Hematopoietic multipotent progenitor cell treated with erythropoietin and hydrocortisone succinate and interleukin-3 and kit ligand, for 17 days (in vitro differentiated cells): ENCODE measurements at regions not wholly inside any gene's neighbourhood (a gene's known extent, or its start where the extent isn't known, plus 50 kb on each side); places are given as distances from the start of the nearest gene placed in this dataset.
"Not testable (repeated sequence)": the region's sequence is repeated elsewhere in the genome, so short reads cannot be mapped to it uniquely, and the experiment has no call there.

ENCODE experiments used
- DNase-seq: peaks from one replicate; pipeline ENCODE4 v3.0.0-alpha.2; 2015; ENCODE audit warnings: low spot score

DNA sequence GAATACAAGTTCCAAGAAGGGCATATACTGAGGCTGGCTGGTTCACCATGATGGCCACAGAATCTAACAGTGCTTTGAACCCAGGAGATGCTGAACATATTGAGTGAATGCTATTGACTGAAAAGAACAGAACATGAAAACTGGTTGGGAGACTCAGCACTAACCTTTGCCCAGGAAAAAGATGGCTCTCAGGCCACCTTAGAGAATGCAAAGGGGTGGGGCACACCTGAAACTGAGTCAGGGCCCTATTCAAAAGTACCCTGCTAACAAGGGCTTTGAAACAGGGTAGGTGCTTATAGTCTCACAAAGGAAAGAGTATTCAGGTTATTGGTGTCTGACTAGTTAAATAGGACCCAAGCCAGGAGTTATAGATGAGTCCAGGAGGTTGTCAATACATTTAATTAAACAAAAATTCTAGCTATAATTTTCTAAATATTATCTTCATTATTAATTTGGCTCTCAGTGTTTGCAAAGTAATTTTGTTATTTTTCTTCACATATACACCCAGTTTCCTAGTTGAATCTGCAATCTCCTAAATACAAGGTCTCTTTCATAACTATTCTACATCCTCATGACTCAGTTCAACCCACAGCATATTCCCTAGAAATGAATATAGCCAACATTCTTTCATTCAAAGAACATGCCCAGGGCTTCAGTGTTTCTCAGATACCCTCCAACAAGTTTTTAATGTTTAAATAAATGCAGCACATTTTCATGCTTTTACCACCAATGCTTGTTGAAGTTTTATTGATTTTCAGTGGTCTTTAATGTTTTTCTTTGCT, 144.2 kb upstream of the RAPGEF2 start:
- DNase-seq: no peak

DNA sequence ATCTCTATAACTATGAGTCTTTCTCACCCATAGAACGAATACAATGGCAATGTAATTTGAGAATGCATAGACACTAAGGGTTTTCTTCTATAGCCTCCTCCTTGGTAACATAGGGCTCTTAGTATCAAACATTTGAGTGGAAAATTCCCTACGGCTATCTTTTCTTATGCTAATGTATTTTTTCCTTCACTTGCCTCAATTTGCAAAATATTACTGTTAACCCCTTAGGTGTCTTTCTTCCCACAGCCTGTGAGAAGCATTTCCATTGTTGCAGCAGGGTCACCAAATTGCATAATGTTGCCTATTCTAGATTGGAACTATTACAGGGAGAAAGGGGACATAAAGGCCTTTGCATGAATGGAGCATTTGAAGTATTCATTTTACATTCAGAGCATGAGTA, 140.5 kb upstream of the RAPGEF2 start:
- no peak for DNase-seq

DNA sequence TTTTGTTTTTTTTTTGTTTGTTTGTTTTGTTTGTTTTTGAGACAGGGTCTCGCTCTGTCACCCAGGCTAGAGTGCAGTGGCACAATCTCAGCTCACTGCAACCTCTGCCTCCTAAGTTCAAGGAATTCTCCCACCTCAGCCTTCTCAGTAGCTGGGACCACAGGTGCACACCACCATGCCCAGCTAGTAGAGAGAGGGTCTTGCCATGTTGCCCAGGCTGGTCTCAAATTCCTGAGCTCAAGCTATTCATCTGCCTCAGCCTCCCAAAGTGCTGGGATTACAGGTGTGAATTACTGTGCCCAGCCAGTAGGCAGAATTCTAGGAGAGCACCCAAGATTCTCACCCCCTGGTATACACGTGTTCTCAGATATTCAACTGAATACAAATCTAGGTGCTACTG, 139.6 kb upstream of the RAPGEF2 start:
- not testable (repeated sequence) for DNase-seq

DNA sequence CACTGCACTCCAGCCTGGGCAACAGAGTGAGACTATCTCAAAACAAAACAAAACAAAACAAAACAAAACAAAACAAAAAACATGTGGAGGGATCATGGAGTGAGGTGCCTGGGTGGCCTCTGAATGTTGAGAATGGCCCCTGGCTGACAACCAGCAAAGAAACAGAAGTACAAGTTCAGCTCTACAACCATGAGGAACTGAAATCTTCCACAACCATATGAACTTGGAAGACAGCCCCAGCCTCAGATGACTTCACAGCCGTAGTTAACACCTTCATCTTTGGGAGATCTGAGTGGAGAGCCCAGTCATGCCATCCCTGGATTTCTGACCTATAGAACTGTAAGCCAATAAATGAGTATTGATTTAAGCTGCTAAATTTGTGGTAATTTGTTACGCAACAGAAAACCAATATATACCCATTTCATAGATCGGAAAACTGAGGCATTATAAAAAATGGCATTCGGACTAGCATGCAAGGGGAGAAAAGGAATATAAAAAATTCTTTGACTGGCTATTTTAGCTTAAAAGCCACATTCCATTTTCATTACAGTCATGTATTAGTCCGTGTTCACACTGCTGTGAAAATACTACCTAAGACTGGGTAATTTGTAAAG, 138.7 kb upstream of the RAPGEF2 start:
- DNase-seq: no peak

DNA sequence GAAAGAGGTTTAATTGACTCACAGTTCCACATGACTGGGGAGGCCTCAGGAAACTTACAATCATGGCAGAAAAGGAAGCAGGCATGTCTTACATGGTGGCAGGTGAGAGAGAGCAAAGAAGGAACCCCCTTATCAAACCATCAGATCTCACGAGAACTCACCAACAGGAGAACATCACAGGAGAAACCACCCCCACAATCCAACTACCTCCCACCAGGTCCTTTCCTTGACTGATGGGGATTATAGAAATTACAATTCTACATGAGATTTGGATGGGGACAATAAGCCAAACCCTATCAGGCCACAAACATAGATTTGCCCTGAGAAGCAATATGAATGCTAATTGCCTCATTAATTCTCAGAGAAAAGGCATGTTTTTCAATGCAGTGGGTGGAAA, 138.2 kb upstream of the RAPGEF2 start:
- DNase-seq: no peak

DNA sequence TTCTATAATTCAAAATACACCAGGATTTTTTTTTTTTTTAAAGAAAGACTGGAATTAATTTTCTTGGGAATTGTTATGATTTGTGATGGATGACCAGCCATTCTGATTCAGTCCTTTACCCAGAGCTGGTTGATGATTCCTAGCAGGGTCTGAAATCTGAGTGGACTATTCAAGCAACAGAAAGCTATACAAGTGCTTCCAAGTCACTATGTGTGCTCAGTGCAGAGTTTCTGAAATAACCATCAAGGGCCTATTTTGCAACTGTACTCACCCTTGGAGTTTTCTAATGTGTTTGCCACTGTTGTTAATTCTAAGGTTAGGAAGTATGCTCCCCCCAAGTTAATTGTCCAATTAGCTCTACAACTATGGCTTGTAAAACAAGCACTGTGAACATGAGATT, 137.7 kb upstream of the RAPGEF2 start:
- no peak for DNase-seq

DNA sequence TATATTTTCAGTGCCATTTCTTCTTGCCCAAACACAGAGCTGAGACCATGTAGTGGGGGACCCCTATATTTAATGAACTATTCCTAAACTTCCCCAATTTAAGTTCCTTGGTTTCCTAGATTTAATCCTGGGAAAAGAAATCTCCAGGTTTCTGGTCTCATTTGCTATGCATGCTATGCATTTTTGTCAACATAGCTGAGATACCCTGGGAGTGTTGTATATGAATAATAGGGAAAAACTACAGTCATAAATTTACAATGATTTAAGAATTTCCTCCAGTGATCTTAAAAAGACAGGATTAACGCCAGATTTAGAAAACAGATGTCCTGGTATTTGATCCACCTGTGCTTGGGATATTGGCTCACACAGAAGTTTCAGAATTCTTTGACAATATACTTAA, 136.8 kb upstream of the RAPGEF2 start:
- DNase-seq: no peak

DNA sequence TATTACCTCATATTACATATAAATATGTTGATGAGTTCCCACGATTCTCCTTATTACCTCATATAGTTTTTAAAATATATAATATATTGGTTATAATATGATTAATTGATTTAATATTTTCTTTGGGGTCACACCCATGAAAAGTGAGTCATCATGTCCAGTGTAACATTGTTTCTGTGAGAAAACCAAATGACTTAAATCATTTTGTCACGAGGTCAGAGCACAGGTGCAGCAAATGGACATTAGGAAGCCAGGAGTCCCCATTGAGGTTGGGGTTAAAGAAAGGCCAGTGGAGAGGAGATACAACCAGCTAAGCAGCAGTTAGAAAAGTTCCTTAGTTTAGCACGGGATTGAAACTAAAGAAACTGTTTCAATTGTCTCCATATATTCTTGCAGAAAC, 133.9 kb upstream of the RAPGEF2 start:
- DNase-seq: no peak

DNA sequence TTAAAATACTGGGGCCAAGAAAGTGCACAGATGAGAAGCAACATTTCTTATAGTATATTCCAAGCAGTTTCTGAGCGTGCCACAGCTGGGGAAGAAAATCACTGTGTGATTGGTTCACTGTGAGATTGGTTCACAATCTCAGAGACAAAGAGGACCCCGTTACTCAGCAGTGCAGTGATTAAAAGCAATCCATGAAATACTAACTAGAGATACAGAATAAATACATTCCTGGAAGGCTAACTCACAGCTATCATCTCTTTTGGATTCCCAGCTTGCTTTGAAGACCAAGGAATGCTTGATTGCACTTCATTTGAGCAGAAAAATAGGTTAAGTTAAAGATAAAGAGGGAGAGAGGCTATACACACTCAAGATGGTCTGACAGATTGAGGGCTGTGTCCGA, 132.1 kb upstream of the RAPGEF2 start:
- no peak for DNase-seq

DNA sequence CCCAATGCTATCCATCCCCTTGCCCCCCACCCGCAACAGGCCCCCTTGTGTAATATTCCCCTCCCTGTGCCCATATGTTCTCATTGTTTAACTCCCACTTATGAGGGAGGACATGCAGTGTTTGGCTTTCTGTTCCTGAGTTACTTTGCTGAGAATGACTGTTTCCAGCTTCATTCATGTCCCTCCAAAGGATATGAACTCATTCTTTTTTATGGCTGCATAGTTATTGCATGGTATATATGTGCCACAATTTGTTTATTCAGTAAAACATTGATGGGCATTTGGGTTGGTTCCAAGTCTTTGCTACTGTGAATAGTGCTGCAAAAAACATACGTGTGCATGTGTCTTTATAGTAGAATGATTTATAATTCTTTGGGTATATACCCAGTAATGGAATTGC, 128.4 kb upstream of the RAPGEF2 start:
- DNase-seq: not testable (repeated sequence)

DNA sequence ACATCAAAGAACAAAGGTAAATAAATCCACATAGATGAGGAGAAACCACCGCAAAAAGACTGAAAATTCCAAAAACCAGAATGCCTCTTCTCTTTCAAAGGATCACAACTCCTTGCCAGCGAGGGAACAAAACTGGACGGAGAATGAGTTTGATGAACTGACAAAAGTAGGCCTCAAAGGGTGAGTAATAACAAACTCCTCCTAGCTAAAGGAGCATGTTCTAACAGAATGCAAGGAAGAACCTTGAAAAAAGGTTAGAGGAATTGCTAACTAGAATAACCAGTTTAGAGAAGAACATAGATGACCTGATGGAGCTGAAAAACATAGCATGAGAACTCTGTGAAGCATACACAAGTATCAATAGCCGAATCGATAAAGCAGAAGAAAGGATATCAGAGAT, 122.2 kb upstream of the RAPGEF2 start:
- DNase-seq: not testable (repeated sequence)

DNA sequence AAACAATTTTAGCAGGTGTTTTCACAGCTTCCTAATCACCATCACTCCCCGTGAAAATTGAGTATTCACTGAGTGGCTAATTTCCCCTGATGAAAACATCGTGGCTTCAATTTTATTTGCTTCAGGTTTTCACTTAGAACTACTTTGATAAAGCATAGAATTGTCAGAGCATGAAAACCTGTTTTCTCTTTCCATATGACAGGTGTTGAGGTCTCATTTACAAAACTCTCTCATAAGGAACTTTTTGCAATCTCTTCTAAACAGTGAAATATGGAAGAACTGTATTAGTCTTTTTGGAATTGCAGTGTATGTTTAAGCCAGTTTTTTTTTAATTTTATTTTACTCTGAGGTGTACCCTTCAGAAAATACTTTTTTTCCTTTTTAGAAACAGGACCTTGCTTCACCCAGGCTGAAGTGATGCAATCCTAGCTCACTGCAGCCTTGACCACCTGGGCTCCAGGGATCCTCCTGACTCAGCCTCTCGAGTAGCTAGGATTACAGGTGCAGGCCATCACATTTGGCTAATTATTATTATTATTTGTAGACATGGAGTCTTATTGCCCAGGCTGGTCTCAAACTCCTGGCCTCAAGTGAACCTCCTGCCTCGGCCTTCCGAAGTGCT, 111.2 kb upstream of the RAPGEF2 start:
- no peak for DNase-seq

DNA sequence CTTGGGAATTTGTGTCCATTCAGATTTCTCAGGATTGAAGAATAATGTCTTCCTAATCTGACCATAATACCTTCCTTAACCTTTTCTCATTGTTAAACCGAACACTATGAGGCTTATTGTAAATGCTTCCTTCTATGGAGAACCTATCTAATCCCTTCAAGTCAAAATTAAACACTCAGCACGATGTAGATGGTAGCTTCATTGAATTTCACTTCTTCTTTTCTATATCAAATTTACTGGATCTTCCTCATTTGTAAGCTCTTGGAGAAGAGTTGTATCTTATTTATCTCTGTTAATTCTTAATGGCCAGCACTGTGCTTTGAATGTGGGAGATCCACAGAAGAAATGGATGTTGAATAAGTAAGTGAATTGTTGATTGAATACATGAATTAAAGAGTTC, 109.0 kb upstream of the RAPGEF2 start:
- no peak for DNase-seq

DNA sequence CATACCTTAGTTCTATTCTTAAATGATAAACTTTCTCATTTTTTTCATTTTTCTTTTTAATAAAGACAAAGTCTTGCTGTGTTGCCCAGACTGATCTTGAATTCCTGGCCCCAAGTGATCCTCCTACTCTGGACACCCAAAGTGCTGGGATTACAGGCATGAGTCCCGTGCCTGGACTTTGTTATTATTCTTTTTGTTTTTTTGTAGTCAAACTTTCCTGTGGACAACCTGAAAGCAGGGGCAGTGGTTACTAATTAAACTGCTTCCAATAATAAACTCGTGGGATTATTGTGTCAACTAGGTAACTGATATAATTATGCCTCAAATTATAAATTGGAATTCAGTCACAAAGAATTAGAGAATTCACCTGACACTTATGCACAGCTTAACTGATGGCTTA, 107.8 kb upstream of the RAPGEF2 start:
- no peak for DNase-seq

DNA sequence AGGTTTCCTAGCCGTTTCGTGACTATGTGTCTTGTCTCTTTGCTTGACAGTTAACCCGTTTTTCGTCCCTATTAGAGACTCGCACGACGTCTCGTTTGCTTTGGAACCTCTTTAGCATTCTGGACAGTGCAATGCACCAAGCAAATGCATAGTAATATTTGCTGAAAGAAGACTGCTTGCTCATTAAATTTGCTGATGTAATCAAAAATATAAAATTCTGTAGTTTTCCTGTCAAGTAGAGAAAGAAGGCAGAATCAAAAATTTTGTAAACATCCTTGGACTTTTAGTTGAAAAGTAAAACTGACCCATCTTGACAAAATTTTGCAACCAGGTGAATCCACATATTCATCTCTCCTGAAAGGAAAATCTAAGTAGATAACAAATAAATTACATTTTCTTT, 106.9 kb upstream of the RAPGEF2 start:
- DNase-seq: no peak

DNA sequence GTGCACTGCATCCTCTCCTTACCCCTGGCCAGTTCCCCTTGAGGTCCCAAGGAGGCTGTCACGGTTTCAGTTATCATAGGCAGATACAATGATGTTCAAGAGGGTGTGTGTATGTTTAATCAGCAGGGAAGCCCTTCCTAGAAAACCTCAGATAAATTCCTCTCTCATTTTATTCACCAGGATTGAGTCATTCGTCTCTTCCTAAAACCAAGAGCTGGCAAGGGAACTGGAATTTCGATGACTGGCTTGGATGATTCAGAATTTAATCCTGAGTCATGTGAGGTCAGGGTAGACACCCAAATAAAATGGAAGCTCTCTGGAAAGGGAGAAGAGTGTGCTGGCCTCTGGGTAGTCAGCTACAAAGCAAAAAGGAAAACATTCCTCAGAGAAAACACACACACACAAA, 106.2 kb upstream of the RAPGEF2 start:
- peak; percentile 39 for DNase-seq

DNA sequence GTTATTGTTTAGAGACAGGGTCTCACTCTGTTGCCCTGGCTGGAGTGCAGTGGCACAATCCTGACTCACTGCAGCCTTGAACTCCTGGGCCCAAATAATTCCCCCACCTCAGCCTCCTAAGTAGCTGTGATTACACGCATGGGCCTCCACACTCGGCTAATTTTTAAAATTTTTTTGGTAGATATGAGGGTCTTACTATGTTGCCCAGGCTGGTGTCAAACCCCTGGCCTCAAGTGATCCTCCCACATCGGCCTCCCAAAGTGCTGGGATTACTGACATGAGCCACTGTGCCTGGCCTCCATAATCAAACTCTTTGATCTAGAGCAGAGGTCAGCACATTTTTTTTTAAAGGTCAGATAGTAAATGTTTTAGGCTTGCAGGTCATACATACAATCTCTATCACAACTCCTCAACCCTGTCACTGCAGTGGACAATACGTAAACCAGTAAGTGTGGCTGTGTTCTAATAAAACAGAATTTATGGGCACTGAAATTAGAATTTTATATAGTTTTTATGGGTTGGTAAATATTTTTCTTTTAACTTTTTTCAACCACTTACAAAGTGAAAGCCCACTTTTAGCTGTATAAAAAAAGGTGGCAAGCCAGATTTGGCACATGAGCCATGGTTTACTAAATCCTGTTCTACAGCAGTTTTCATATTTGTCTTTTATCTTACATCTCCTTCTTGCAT, 105.1 kb upstream of the RAPGEF2 start:
- DNase-seq: no peak

DNA sequence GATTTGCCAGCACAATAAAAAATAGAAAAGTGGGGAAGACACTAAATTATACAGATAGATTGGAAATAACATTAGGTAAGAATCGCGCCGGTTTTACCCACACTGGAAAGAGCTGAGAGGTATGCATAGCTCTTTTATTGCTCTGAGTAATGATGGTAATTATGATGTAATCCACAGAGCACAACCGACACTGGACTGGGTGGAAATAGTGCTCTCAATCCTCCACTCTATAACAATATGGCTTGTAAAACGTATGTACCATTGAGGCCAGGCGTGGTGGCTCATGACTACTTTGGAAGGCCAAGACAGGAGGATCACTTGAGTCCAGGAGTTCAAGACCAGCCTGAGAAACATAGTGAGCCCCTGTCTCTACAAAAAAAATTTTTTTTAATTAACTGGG, 104.3 kb upstream of the RAPGEF2 start:
- DNase-seq: no peak

DNA sequence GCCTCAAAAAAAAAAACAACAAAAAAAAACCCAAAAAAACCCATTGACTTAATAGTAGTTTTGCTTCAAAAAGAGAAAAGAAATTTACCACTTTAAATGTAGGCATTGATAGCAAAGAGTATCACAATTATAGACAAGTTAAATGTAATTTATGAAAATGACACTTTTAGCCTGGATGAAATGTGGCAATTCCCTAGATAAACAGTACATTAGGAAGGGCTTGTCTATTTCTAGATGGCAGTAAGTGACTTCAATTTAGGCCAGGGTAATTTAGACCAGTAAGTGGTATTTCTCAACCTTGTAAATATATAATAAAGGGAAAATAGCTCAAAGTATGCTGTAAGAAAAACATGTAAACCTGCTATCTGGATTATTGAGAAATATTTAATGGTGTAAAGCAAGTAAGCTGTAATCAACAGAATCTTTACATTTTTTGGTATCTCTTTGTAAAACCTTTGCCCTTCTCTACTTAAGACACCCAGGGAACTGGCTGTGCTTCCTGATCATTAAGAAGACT, 103.7 kb upstream of the RAPGEF2 start:
- DNase-seq: no peak

DNA sequence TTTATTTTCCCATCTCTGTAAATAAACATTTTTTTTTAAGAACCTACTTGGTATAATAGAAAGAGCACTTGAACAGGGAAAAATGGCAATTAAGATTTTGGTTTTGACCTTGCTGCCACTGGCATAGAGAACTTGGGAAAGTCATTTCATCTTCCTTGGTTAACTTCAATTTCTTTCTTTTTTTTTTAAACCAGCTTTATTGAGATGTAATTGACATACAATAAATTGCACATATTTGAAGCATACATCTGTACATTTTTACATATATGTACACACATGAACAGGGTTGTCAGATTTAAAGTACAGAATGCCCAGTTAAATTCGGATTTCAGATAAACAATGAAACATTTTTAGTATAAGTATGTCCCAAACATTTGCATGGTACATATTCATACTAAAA, 103.0 kb upstream of the RAPGEF2 start:
- no peak for DNase-seq

DNA sequence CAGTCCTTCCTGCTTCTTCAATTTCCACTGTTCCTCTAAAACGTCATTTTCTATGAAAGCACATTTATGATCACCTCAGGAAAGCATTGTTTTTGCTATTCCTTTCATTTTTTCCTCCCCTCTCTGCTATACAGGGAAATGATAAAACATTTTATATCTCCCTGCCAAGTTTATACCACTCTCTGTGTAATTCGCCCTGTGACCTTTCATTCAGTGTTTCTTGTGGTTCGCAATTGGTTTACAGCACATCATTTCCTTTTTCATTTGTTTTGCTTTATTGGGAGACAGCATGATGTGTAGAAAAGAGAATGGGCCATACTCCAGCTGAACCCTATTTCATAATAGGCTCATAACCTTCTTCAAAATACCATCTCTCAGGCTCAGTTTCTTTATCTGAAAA, 99.9 kb upstream of the RAPGEF2 start:
- no peak for DNase-seq

DNA sequence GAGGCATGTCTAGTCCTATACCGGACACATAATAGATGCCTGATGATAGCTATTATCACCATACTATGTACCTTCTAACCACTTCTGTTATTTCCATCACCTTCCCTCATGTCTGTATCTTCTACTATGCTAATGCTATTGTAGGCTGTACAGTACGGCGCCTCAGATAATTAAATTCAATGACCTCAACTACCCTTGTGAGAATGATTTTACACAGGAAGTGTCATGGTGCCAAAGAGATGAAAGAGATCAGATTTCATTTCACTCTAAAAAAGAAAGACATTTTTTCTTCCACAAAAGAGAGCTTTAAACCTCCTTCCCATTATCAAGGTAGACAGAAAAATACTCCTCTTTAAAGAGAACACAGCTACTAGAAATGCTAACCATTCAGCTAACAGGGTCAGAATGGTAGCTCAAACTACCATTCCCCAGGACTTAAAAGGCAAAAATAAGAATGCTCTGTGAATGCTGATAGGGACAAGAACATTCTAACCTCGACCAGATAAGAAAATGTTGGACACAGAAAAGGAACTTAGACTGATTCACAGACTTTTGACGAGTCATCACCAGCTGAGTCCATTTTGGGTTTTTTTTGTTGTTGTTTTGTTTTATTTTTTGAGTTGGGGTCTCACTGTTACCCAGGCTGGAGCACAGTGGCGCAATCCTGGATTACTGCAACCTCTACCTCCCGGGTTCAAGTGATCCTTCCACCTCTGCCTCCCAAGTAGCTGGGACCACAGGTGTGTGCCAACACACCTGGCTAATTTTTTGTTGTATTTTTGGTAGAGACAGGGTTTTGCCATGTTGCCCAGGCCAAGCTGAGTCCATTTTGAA, 99.2 kb upstream of the RAPGEF2 start:
- DNase-seq: no peak
